ENCODE measurements at regions not wholly inside any gene's neighbourhood (a gene's known extent, or its start where the extent isn't known, plus 50 kb on each side); places are given as distances from the start of the nearest gene placed in this dataset.

DNA sequence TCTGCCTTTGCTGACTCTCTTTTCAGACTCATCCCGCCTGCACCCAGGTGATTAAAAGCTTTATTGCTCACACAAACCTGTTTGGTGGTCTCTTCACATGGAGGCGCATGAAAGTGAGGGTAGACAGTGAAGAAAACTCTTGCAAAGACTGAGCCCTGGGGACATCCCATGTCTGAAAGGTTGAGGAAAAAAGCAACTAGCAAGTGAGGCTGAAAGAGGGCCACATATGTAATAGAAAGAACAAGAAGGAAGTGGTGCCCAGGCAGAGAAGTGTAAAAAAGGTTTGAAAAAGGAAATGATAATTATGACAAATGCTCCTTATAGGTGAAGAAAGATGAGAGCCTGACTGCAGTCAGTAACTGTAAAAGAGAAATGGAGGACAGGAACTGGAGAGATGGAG, 115.9 kb upstream of the NEK7 start:
- no peak for DNase-seq (ENCODE audit: low spot score)

DNA sequence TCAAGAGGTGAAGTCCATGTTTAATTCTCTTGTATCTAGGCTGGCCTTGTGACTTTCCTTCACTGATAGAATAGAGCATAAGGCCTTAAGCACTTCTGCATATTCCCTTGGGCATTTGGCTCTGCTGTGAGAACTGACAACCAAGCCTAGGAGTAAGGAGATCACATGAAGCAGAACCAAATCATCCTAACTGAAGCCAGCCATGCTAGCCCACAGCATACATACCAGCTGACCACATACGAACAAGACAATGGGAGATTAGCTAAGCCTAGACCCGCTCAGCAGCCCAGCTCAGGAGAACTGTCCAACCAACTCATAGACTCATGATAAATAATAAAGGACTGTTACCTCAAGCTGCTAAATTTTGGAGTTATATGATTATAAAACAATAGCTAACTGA, 114.6 kb upstream of the NEK7 start:
- no peak for DNase-seq (ENCODE audit: low spot score)

DNA sequence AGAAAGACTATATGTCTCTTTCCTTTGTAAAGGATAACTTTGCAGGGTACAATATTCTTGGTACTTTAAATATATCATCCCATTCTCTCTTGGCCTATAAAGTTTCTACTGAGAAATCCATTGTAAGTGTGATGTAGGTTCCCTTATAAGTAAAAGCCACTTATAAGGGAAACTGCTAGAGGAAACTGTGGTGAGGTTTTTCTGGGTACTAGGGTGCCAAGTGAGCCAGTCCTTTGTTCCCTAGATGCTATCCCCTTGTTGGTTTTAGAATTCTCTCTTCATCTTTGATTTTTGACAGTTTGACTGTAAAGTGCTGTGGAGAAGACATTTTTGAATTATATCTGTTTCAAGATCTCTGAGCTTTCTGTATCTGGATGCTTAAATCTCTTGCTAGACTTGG, 108.9 kb upstream of the NEK7 start:
- no peak for DNase-seq (ENCODE audit: low spot score)

- no peak for DNase-seq (ENCODE audit: low spot score)
Measured at GRCh38 chr1:198054510-198054909, 102.3 kb upstream of the NEK7 start.

DNA sequence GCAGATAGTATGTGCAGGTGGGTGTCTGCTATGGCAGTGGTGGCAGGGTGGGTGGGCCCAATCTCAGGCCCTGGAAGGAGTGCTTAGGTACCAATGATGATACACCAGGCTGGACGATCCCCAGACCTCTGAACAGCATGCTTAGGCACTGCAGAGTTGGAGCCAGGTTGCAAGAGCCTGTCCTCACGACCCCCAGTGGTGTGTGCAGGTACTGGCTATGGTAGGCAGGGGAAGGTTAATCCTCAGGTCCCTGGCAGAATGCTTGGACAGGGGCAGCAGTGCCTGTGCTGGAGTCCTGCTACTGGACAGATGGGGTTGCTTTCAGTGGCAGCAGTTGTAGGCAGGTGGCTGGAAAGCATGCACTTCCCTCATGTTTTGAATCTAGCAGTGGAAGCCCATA, 100.5 kb upstream of the NEK7 start:
- no peak for DNase-seq (ENCODE audit: low spot score)

DNA sequence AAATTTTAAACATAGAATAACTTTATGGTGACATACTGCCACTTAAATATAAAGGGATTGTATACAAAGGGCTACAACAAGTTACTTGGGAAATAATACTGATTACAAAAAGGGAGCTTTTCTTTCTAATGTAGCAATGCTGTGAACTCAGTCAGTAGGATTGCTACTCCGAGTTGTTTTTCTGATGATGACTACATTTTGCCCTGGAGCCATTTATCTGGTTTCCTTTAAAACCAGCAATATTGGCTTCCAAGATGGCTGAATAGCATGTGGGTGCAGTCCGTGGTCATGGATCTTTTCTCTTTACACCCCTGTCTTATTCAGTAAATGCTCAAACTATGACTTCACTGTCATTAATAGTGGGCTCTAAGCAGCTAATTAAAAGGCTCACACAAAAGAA, 92.6 kb upstream of the NEK7 start:
- no peak for DNase-seq (ENCODE audit: low spot score)

- peak; percentile 5 for DNase-seq (ENCODE audit: low spot score)
Measured at GRCh38 chr1:198068285-198068684, 88.5 kb upstream of the NEK7 start.

- no peak for DNase-seq (ENCODE audit: low spot score)
Measured at GRCh38 chr1:198072177-198072576, 84.6 kb upstream of the NEK7 start.

DNA sequence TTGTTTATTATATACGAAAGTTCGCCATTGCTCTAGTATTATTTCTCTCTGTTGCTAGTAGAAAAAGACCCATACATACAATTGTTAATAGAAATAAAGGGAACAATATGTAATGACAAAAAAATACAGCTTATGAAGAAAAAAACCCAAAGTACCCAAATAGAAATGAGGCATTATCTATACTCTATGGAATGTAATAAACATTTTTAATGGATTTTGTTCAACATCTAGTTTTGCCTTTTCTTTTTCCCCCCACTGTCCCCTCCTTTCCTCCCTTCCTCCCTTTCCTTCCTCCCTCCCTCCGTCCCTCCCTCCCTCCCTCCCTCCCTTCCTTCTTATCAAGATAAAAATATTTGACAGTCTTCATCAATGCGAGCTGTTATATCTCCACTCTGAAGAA, 81.5 kb upstream of the NEK7 start:
- DNase-seq (ENCODE audit: low spot score): no peak

DNA sequence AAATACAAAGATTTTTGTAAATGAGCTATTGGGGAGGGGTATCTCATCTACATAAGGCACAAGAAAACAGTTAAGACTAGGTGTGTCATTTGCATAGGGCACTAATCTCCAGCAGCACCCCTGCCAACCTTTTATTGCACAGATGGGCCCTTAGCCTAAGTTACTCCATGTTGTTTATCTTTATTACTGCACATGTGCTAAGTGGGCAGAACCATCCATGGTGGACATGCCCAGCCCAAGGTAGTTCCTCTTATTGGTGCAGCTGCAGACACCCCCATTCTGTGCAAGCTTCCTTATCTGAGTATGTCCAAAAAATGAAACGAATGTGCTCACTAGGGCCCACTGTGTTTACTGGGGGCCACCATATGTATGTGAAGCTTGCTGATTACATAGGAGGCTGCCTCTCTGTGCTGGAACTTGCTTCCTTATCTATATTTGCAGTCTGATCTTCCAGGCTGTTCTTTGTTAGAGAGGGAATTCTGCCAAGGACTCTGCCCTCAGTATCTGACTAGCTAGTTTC, 77.3 kb upstream of the NEK7 start:
- no peak for DNase-seq (ENCODE audit: low spot score)

GRCh38 chr1:198082576-198082975, 74.2 kb upstream of the NEK7 start:
- DNase-seq (ENCODE audit: low spot score): no peak

DNA sequence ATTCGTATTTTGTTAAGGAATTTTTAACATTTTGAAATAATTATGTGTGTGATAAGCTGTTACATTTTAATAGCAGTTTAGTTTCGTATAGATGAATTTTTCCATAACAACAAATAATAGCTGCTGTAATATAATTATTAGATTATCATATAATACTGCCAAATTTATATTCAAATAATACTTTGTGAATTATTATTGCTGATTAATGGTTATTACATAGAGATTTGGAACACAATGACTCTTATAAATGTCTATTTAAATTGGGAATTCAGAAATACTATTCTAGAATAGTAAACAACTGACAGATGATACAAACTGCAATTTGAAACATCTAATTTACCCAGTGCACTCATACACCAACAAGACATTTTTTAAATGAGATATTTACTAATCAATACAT, 73.2 kb upstream of the NEK7 start:
- DNase-seq (ENCODE audit: low spot score): no peak

DNA sequence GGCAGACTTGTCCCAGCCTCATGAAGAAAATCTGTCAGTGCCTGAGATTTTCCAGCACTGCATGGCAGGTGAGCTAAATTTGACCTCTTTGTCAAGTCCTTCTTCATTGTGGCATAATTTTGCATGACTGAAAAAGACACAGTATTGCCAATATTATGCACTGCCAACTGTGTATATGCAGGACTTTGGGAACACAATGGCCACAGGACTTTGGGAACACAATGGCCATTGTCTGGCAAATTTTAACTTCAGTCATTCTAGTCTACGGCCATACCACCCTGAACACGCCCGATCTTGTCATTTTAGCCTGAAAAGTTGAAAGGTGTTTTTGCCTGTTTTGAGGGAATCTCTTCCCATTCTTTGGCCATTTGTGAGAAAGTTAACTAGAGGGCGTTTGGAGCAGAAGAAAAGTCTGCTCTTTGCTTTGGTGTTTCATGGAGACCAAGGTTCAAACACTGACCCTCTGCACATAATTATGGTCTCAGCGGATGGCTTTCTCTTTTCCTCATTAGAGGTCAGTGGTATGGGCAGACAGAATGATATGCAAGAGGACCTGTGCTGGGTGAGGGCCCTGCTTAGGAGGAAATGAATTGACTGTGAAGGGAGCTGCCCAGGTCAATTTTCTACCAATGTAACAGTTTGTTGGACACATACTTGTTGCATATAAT, 72.4 kb upstream of the NEK7 start:
- no peak for DNase-seq (ENCODE audit: low spot score)

GRCh38 chr1:198086051-198086745, 70.6 kb upstream of the NEK7 start:
- no peak for DNase-seq (ENCODE audit: low spot score)

GRCh38 chr1:198087831-198088230, 69.0 kb upstream of the NEK7 start:
- no peak for DNase-seq (ENCODE audit: low spot score)

- DNase-seq (ENCODE audit: low spot score): no peak
Measured at GRCh38 chr1:198088360-198089071, 68.3 kb upstream of the NEK7 start.

DNA sequence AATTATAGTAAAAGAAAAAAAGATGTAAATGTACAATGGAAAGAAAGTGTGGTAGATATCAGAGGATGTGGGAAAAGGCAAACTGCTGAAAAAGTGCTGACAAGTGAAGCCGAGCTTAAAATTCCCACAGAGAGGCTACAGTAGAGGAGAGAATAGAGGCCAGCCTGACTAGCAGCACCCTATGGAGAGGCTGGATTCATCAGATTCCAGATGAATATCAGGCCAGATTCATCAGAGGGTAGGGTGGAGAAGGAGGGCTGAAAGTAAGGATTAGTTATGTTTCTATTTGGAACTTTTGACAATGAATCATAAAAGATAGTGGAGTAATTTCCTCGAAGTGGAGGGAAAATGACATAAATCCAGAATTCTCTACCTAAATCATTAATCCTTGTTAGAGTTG, 60.4 kb upstream of the NEK7 start:
- no peak for DNase-seq (ENCODE audit: low spot score)

GRCh38 chr1:198099755-198100154, 57.0 kb upstream of the NEK7 start:
- no peak for DNase-seq (ENCODE audit: low spot score)

- DNase-seq (ENCODE audit: low spot score): no peak
Measured at GRCh38 chr1:198101716-198102453, 54.9 kb upstream of the NEK7 start.

- no peak for DNase-seq (ENCODE audit: low spot score)
Measured at GRCh38 chr1:198102454-198102827, 54.4 kb upstream of the NEK7 start.

DNA sequence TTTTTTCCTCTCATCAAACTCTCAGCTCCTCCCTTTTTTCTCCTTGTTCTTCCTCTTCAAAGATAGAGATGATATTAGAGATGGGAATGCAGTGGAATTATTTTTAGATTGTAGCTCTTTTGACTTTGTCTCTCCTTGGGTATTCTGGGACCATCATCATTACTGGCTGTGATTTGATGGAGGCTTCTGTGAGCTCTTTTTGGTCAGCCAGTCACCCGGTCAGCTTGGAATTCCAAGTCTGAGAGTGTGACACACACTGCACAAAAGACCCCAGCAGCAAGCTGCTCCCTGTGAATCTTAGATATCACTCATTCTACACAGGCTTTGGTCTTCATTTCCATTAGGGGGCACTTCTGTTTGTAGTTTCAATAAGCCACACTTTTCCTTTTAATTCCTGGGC, 51.6 kb upstream of the NEK7 start:
- no peak for DNase-seq (ENCODE audit: low spot score)

DNA sequence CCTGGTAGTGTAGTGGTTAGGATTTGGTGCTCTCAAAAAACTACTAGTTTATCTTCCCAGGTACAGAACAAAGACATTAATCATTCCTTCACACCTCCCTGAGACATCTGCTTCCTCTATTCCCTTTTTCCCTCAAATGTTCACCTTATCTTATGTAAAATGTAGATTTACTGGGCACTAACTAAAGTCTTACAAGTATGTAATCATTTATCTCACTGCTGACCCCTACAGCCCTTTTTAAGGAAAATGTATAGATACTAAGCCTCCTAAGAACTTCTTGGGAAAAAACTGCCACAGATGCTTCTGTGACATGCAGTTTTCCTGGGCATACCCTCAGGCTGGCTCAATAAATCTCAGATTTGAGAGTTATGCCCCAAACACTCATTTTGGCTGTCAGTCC, 50.8 kb upstream of the NEK7 start:
- no peak for DNase-seq (ENCODE audit: low spot score)

Data from Ammon's horn (tissue), 1 donor.